ENCODE measurements at regions not wholly inside any gene's neighbourhood (a gene's known extent, or its start where the extent isn't known, plus 50 kb on each side); places are given as distances from the start of the nearest gene placed in this dataset.
A peak's percentile ranks its signal among the peaks of the same experiment; 100 is the strongest.

- Histone ChIP-seq H3K27ac (no peak overlapping the region), H3K4me1 (no peaks in the 10 kb centered on the region), H3K9me3 (replicated peaks) (no peaks in the 10 kb centered on the region), H3K4me3 (no peak overlapping the region), H3K36me3 (no peaks in the 10 kb centered on the region), H3K27me3 (0 out of 2 replicates have a peak, but pooled peaks cover 3% of the 10 kb centered on the region)
- peak; percentile 14 to 26 for DNase-seq
Observed at GRCh38 chr1:37143800-37144199, 109.5 kb upstream of the GRIK3 start.

DNA sequence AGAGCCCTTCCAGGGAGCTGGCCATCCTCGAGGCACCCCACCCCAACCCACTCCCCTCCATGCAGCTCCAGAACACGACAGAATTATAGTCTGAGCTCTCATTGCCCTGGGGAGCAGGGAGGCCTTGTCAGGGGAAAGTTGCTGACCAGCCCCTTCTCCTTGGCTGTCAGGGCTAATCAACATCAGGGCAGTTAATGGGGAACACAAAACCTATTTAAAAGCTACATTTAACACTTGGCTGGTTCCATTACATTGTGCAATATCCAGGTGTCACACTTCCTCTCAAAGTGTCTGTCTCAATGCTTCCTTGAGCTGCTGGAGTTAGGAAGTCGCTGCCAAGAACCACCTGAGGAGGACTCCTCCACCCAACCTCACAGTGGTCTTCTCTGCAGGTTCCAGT is 111.8 kb upstream of the GRIK3 start:
- Histone ChIP-seq H3K36me3 (no peaks in the 10 kb centered on the region), H3K9me3 (replicated peaks) (no peaks in the 10 kb centered on the region)
- no peak for DNase-seq

GRCh38 chr1:37147392-37147831 is 113.1 kb upstream of the GRIK3 start:
- Histone ChIP-seq H3K36me3 (no peaks in the 10 kb centered on the region), H3K27ac (no peak overlapping the region), H3K4me3 (no peak overlapping the region), H3K4me1 (no peaks in the 10 kb centered on the region), H3K27me3 (0 out of 2 replicates have a peak, but pooled peaks cover 5% of the 10 kb centered on the region), H3K9me3 (replicated peaks) (no peaks in the 10 kb centered on the region)
- DNase-seq, result no peak

More for the DNA sequence above, 111.8 kb upstream of the GRIK3 start:
- no peak overlapping the region for H3K27ac ChIP-seq
- no peak overlapping the region for H3K4me3 ChIP-seq
- 0 out of 2 replicates have a peak, but pooled peaks cover 8% of the 10 kb centered on the region for H3K27me3 ChIP-seq
- H3K4me1 ChIP-seq, result no peaks in the 10 kb centered on the region

DNA sequence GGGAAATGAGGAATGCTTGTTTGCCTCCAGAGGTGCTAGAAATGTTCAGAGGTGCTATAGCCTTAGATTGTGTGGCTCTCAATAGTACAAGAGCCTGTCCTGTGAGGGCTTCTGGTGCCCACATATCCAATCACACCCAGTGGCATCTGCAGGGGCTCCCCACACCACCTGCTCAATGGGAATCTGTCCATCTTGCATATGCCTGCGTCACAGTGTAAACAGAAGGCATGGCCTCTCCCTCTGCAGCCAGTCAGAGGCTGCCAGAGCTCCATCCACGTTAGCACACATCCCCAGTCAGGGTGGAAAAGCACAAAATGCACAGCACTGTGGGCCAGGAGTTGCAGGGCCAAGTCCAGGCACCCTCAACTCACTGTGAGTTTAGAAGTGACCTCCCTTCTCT is 113.6 kb upstream of the GRIK3 start:
- Histone ChIP-seq H3K9me3 (replicated peaks) (no peaks in the 10 kb centered on the region), H3K27ac (no peak overlapping the region), H3K36me3 (no peaks in the 10 kb centered on the region), H3K4me3 (no peak overlapping the region), H3K4me1 (no peaks in the 10 kb centered on the region), H3K27me3 (0 out of 2 replicates have a peak, but pooled peaks cover 5% of the 10 kb centered on the region)
- DNase-seq, result no peak

GRCh38 chr1:37148663-37149062 is 114.3 kb upstream of the GRIK3 start:
- Histone ChIP-seq H3K4me1 (no peaks in the 10 kb centered on the region), H3K9me3 (replicated peaks) (no peaks in the 10 kb centered on the region)

DNA sequence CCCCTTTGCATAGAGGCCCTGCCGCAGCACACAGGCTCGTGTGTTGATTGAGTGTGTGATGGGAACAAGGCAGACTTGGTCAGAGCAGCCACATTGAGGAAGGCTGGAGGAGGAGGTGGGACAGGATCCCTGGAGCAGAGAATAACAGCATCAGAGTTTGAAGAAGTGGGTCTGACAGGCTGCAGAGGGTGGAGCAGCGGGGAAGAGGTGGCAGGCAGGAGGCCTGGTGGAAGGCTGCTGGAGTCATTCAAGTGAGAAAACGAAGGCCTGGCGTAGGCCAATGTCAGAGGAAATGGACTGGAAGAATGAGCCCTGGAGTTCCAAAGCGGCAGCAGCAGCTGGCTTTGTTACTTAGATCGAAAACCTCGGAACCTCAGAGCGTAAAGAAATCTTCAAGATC is 115.0 kb upstream of the GRIK3 start:
- no peak overlapping the region for H3K27ac ChIP-seq
- no peak for DNase-seq
- H3K4me3 ChIP-seq, result no peak overlapping the region

More at GRCh38 chr1:37148663-37149062, 114.3 kb upstream of the GRIK3 start:
- H3K27me3 ChIP-seq, result 0 out of 2 replicates have a peak, but pooled peaks cover 5% of the 10 kb centered on the region
- H3K36me3 ChIP-seq, result no peaks in the 10 kb centered on the region
- no peak overlapping the region for H3K27ac ChIP-seq
- H3K4me3 ChIP-seq, result no peak overlapping the region
- DNase-seq, result no peak

GRCh38 chr1:37150986-37151385 is 116.7 kb upstream of the GRIK3 start:
- H3K27me3 ChIP-seq, result 0 out of 2 replicates have a peak, but pooled peaks cover 5% of the 10 kb centered on the region
- no peaks in the 10 kb centered on the region for H3K36me3 ChIP-seq
- no peak for DNase-seq
- no peak overlapping the region for H3K27ac ChIP-seq
- H3K4me3 ChIP-seq, result no peak overlapping the region
- H3K4me1 ChIP-seq, result no peaks in the 10 kb centered on the region
- no peaks in the 10 kb centered on the region for H3K9me3 ChIP-seq (replicated peaks)

More for the DNA sequence above, 115.0 kb upstream of the GRIK3 start:
- 0 out of 2 replicates have a peak, but pooled peaks cover 5% of the 10 kb centered on the region for H3K27me3 ChIP-seq
- H3K36me3 ChIP-seq, result no peaks in the 10 kb centered on the region
- H3K4me1 ChIP-seq, result no peaks in the 10 kb centered on the region
- no peaks in the 10 kb centered on the region for H3K9me3 ChIP-seq (replicated peaks)

GRCh38 chr1:37151789-37152188 is 117.5 kb upstream of the GRIK3 start:
- Histone ChIP-seq H3K4me3 (no peak overlapping the region), H3K27ac (no peak overlapping the region), H3K36me3 (no peaks in the 10 kb centered on the region), H3K9me3 (replicated peaks) (no peaks in the 10 kb centered on the region), H3K27me3 (0 out of 2 replicates have a peak, but pooled peaks cover 8% of the 10 kb centered on the region), H3K4me1 (no peaks in the 10 kb centered on the region)
- DNase-seq, result no peak

DNA sequence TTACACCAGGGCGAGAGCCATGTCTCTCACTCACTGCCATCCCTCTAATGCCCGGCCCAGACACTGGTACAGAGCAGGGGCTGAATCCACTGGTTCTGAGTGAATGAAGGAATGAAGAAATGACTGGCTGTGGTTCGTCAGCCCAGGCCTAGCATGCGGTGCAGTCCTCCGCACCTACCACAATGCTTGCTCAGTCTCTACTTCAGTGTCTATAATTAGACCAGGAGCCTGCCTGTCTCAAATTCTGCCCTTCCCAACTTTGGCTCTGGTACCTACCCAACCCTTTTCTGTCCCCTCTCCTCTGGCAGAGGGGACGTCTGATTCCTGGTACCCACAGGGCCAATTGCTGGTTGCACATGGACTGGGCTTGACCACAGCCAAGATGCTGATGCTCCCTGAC is 118.2 kb upstream of the GRIK3 start:
- Histone ChIP-seq H3K27ac (no peak overlapping the region), H3K9me3 (replicated peaks) (no peaks in the 10 kb centered on the region), H3K36me3 (no peaks in the 10 kb centered on the region), H3K4me1 (no peaks in the 10 kb centered on the region), H3K27me3 (0 out of 2 replicates have a peak, but pooled peaks cover 8% of the 10 kb centered on the region), H3K4me3 (no peak overlapping the region)
- DNase-seq, result no peak

GRCh38 chr1:37153116-37154100 is 119.1 kb upstream of the GRIK3 start:
- Histone ChIP-seq H3K27me3 (0 out of 2 replicates have a peak, but pooled peaks cover 8% of the 10 kb centered on the region), H3K36me3 (no peaks in the 10 kb centered on the region), H3K27ac (no peak overlapping the region), H3K4me1 (no peaks in the 10 kb centered on the region), H3K4me3 (no peak overlapping the region), H3K9me3 (replicated peaks) (no peaks in the 10 kb centered on the region)
- no peak for DNase-seq

DNA sequence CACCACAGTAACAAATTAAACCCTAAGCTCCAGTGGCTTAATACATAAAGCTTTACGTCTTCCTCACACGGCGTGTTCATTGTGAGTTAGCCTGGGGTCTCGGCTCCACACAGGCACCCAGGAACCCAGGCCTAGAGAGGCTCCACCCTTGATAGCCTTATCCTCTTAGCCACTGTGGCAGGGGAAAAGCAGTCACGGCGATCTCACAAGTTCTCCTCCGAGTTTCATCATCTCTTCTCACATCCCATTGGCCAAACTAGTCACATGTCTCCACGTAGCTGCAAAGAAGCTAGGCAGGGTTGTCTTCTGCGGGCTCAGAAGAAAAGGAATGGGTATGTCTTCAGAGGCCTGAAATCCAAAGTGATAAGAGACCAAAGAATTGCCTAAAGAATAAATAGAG is 122.3 kb upstream of the GRIK3 start:
- Histone ChIP-seq H3K9me3 (replicated peaks) (no peaks in the 10 kb centered on the region), H3K27me3 (0 out of 2 replicates have a peak, but pooled peaks cover 3% of the 10 kb centered on the region), H3K36me3 (no peaks in the 10 kb centered on the region), H3K4me3 (no peak overlapping the region), H3K27ac (no peak overlapping the region), H3K4me1 (no peaks in the 10 kb centered on the region)
- no peak for DNase-seq

DNA sequence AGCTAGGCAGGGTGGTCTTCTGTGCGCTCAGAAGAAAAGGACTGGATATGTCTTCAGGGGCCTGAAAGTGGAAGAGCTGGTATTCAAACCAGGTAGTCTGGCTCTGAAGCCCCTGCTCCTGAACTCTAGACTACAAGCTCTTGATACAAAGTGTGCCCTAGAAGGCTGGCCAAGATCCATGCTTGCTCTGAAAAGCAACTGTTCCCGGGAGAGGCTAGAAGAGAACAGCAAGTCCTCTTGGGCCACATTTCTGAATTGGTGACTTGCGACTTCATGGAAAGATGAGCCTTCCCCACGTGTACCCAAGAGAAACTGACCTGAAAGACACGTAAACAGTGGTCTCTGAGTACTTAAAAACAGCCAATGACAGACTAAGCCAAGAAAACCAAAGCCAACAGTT is 123.3 kb upstream of the GRIK3 start:
- H3K36me3 ChIP-seq, result no peaks in the 10 kb centered on the region
- DNase-seq, result no peak

DNA sequence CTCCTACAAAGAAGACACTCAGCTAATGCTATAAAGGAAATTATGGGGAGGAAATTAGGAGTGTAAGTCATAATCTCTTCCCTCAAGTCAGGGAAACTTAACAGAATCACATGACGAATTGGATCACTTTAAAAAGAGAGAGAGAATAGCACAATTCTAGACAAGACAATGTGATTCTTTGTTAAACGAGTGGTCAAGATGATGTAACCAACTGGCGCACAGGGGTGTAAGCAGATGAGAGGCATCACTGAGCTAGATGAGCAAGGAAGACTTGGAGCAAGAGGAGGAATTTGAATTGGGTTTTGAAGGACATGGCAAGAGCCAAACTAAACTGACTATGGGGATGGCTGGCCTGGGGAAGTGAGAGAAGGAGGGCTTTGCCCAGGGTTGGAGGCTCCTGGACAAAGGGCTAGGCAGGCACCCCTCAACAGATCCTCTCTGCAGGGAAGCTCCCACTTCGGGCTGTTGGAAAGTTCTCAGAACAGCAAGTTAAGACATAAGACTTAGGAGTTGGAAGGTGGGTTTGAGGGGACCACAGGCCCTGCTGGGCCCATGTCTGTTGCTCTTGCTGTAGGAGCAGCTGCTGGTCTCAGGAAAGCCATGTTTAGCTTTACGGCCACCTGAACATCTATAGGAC is 123.9 kb upstream of the GRIK3 start:
- no peak for DNase-seq
- H3K9me3 ChIP-seq (replicated peaks), result 0 out of 2 replicates have a peak, but pooled peaks cover 3% of the 10 kb centered on the region

More for the DNA sequence above, 123.3 kb upstream of the GRIK3 start:
- 0 out of 2 replicates have a peak, but pooled peaks cover 3% of the 10 kb centered on the region for H3K27me3 ChIP-seq
- no peaks in the 10 kb centered on the region for H3K4me1 ChIP-seq
- H3K9me3 ChIP-seq (replicated peaks), result 0 out of 2 replicates have a peak, but pooled peaks cover 3% of the 10 kb centered on the region
- H3K4me3 ChIP-seq, result no peak overlapping the region
- H3K27ac ChIP-seq, result no peak overlapping the region

GRCh38 chr1:37159102-37159501 is 124.8 kb upstream of the GRIK3 start:
- Histone ChIP-seq H3K4me1 (no peaks in the 10 kb centered on the region), H3K4me3 (no peak overlapping the region), H3K27ac (no peak overlapping the region), H3K36me3 (no peaks in the 10 kb centered on the region), H3K27me3 (0 out of 2 replicates have a peak, but pooled peaks cover 3% of the 10 kb centered on the region), H3K9me3 (replicated peaks) (0 out of 2 replicates have a peak, but pooled peaks cover 3% of the 10 kb centered on the region)
- no peak for DNase-seq

More for the DNA sequence above, 123.9 kb upstream of the GRIK3 start:
- H3K4me1 ChIP-seq, result no peaks in the 10 kb centered on the region
- H3K27ac ChIP-seq, result no peak overlapping the region
- no peaks in the 10 kb centered on the region for H3K36me3 ChIP-seq
- H3K27me3 ChIP-seq, result 0 out of 2 replicates have a peak, but pooled peaks cover 3% of the 10 kb centered on the region
- H3K4me3 ChIP-seq, result no peak overlapping the region

Data from SJCRH30 (cell line).